Gastrocnemius medialis (tissue), 4 donors: ENCODE measurements at regions not wholly inside any gene's neighbourhood (a gene's known extent, or its start where the extent isn't known, plus 50 kb on each side); places are given as distances from the start of the nearest gene placed in this dataset.

Experiments
- POLR2A ChIP-seq, 2 donors: fragments of 450-650 bp; IDR thresholded peaks; one replicate each; pipeline ENCODE4 v1.6.1; 2017; ENCODE audit warnings: antibody characterized with exemption in 2 of 2, mild to moderate bottlenecking in 2 of 2, moderate library complexity in 2 of 2
- TF ChIP-seq, protein P1 (sequence below), 5 experiments: fragments of 450-650 bp in 3 of 5; fragments of 200-600 bp in 2 of 5; sonication (generic) in 2 of 5; IDR thresholded peaks in 4 of 5; conservative IDR thresholded peaks in 1 of 5; 1 replicate in 4 of 5; 2 replicates in 1 of 5; pipeline ENCODE4 v1.5.1; 2016 to 2019; ENCODE audit warnings: antibody characterized with exemption in 5 of 5, mild to moderate bottlenecking in 3 of 5, moderate library complexity in 3 of 5

DNA sequence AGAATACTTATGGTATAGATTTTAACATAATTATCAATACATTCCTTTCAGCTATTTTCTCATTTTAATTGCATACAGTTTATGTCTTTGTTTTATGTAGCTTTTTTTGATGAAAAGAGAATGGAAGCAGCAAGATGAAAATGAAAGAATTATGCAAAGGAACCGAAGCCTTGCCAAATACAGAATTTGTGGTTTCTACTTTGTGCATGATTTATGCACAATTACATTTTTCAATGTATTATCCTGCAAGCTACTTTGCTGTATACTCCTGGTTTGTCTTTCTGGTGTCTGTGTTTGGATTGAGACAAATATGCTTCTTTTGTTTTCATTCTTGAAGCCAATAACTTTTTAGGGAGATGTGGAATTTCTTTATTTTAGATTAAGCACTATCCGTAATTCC lies 1642.6 kb upstream of the CELF4 start:
- TF ChIP-seq, protein P1, sequence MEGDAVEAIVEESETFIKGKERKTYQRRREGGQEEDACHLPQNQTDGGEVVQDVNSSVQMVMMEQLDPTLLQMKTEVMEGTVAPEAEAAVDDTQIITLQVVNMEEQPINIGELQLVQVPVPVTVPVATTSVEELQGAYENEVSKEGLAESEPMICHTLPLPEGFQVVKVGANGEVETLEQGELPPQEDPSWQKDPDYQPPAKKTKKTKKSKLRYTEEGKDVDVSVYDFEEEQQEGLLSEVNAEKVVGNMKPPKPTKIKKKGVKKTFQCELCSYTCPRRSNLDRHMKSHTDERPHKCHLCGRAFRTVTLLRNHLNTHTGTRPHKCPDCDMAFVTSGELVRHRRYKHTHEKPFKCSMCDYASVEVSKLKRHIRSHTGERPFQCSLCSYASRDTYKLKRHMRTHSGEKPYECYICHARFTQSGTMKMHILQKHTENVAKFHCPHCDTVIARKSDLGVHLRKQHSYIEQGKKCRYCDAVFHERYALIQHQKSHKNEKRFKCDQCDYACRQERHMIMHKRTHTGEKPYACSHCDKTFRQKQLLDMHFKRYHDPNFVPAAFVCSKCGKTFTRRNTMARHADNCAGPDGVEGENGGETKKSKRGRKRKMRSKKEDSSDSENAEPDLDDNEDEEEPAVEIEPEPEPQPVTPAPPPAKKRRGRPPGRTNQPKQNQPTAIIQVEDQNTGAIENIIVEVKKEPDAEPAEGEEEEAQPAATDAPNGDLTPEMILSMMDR (IDR thresholded peaks at IDR 0.05 in 4 of 5, conservative IDR thresholded peaks at IDR 0.05 in 1 of 5): no peak
- no peak for TF ChIP-seq POLR2A (IDR thresholded peaks at IDR 0.05)
